B cell (primary cell): ENCODE measurements at regions not wholly inside any gene's neighbourhood (a gene's known extent, or its start where the extent isn't known, plus 50 kb on each side); places are given as distances from the start of the nearest gene placed in this dataset.

ENCODE experiments used
- CTCF ChIP-seq: fragments of 200-600 bp; IDR thresholded peaks from one replicate; pipeline ENCODE4 v1.8.0; 2022; ENCODE audit warnings: antibody characterized with exemption, mild to moderate bottlenecking
- EZH2 ChIP-seq: IDR thresholded peaks from 2 replicates; pipeline ENCODE4 v1.6.1; 2012; ENCODE audit warnings: borderline replicate concordance, low read depth, mild to moderate bottlenecking, moderate library complexity, low read length; ENCODE audit not compliant: insufficient read depth, poor library complexity, severe bottlenecking

DNA sequence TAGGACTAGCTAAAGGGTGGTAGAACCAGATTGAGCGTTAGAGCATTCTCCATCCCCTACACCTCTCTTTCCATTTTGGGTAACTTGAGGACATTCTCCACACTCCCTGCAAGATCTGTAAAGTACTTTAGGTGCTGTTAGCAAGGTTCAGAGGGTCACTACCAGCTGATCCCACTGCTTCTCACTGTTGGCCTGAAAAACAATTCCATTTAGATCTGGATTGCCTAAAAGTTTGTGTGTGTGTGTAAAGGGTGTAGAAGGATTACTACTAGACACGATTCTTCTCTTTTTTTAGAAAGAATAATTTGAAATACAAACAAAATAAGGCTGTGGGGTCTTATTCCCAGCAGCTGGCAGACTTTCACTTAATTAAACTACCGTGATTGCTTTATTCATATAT lies 95.1 kb upstream of the TMEM178A start:
- TF ChIP-seq EZH2 (no peak), CTCF (no peak)
